Stimulated activated naive B cell treated with anti-CD40 and anti-IgM and Interleukin-4, amounts not matched to agents 10 μg/mL and 1 μg/mL and 100 μg/mL, for 72 hours (primary cell): ENCODE measurements at regions not wholly inside any gene's neighbourhood (a gene's known extent, or its start where the extent isn't known, plus 50 kb on each side); places are given as distances from the start of the nearest gene placed in this dataset.
"Not testable (repeated sequence)": the region's sequence is repeated elsewhere in the genome, so short reads cannot be mapped to it uniquely, and the experiment has no call there.

Experiments
- ATAC-seq, 2 donors: fragments of 150-1000 bp; cut with Tn5 transposase; replicated peaks; 2 replicates each; pipeline ENCODE4 v1.10.0; 2021; ENCODE audit warnings: moderate library complexity in 1 of 2
- DNase-seq: peaks from one replicate; pipeline ENCODE4 v3.0.0; 2021
- H3K27ac Mint-ChIP-seq: one replicate; pipeline ENCODE4 v1.8.0; 2022; ENCODE audit warnings: mild to moderate bottlenecking, mixed read lengths
- H3K27me3 Mint-ChIP-seq, 2 donors: one replicate each; pipeline ENCODE4 v1.8.0; 2022; ENCODE audit warnings: mixed read lengths in 2 of 2
- H3K36me3 Mint-ChIP-seq, 2 donors: one replicate each; pipeline ENCODE4 v1.8.0; 2022; ENCODE audit warnings: mixed read lengths in 2 of 2, mild to moderate bottlenecking in 1 of 2
- H3K4me1 Mint-ChIP-seq, 2 donors: one replicate each; pipeline ENCODE4 v1.8.0; 2022; ENCODE audit warnings: mixed read lengths in 2 of 2, mild to moderate bottlenecking in 1 of 2
- H3K4me3 Mint-ChIP-seq, 2 donors: one replicate each; pipeline ENCODE4 v1.8.0; 2022; ENCODE audit warnings: mild to moderate bottlenecking in 2 of 2, mixed read lengths in 2 of 2, moderate library complexity in 1 of 2
- H3K9me3 Mint-ChIP-seq, 2 donors: one replicate each; pipeline ENCODE4 v1.8.0; 2022; ENCODE audit warnings: mixed read lengths in 2 of 2, mild to moderate bottlenecking in 1 of 2

- not testable (repeated sequence) for DNase-seq, H3K4me1 Mint-ChIP-seq, H3K4me3 Mint-ChIP-seq, H3K9me3 Mint-ChIP-seq, H3K36me3 Mint-ChIP-seq, H3K27ac Mint-ChIP-seq, ATAC-seq
- H3K27me3 Mint-ChIP-seq: peaks cover 8 to 16% of the 10 kb centered on the region in 2 donors
Observed at GRCh38 chr2:91770046-91770575, 3078.6 kb downstream of the RPIA start.

GRCh38 chr2:91771604-91772003, 3080.1 kb downstream of the RPIA start:
- not testable (repeated sequence) for H3K27ac Mint-ChIP-seq, H3K36me3 Mint-ChIP-seq, H3K4me3 Mint-ChIP-seq, DNase-seq, ATAC-seq, H3K4me1 Mint-ChIP-seq, H3K9me3 Mint-ChIP-seq
- H3K27me3 Mint-ChIP-seq: peaks cover under 1 to 16% of the 10 kb centered on the region in 2 donors

DNA sequence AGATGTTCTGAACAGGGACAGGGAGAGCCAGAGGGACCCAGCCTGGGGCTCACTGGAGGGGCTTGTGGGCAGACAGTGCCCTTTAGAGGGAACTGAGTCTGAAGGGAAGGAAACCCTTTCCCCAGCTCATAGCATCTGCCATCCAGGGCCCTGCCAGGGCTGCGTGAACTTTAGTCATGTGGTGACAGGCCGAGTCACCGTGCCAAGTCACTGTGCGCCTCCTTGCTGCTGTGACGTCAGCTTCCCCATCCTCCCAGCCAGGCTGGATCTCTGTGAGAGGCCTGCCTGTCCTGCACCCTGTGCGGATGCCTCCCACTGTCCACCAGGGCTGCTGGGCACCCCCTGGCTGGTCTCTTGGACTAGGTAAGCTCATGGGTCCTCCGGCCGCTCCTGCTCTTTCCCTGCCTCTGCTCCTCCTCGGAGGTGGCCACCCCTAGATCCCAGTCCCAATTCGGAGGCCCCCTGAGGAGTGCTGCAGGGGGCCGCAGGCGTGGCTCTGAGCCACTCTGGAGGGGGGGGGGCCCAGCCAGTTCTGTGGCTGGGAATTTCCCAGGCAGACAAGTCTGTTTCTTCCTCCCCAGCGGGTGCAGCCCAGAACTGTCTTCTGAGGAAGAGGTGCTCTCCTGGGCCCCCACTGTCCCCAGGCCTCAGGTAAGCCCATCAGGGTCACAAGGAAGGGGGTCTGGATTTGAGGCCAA, 3080.9 kb downstream of the RPIA start:
- peaks cover 6 to 21% of the 10 kb centered on the region in 2 donors for H3K27me3 Mint-ChIP-seq
- H3K27ac Mint-ChIP-seq, H3K9me3 Mint-ChIP-seq, DNase-seq, H3K4me1 Mint-ChIP-seq, H3K36me3 Mint-ChIP-seq, H3K4me3 Mint-ChIP-seq: not testable (repeated sequence)
- peak in 1 of 2 donors; percentile 17 for ATAC-seq

DNA sequence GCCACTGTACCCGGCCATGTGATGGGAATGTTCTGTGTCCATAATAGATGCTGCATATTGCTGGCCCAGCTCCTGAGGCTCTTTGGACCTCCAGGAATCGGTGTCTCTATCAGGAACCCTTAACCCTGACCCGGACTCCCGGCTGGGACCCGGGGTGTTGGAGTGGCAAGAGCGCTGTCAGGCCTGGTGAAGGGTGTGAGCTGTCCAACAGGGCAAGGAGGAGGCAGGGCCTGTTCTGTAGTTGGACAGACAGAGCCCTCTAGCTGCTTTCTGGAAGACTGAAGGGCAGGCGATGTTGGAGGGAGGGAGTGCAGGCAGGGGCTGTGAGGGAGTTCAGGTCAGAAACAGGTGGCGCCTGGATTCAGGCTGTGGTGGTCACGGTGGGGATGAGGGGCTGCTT, 3082.3 kb downstream of the RPIA start:
- H3K27me3 Mint-ChIP-seq: peaks cover 11 to 29% of the 10 kb centered on the region in 2 donors
- H3K4me1 Mint-ChIP-seq, H3K4me3 Mint-ChIP-seq, DNase-seq, H3K36me3 Mint-ChIP-seq, H3K9me3 Mint-ChIP-seq, H3K27ac Mint-ChIP-seq, ATAC-seq: not testable (repeated sequence)

GRCh38 chr2:91775193-91775592, 3083.7 kb downstream of the RPIA start:
- H3K4me1 Mint-ChIP-seq, H3K9me3 Mint-ChIP-seq, H3K36me3 Mint-ChIP-seq, ATAC-seq, H3K4me3 Mint-ChIP-seq, H3K27ac Mint-ChIP-seq, DNase-seq: not testable (repeated sequence)
- peaks cover 11 to 29% of the 10 kb centered on the region in 2 donors for H3K27me3 Mint-ChIP-seq

GRCh38 chr2:91780324-91780723, 3088.9 kb downstream of the RPIA start:
- not testable (repeated sequence) for H3K9me3 Mint-ChIP-seq, ATAC-seq, H3K27ac Mint-ChIP-seq, H3K4me1 Mint-ChIP-seq, H3K36me3 Mint-ChIP-seq, H3K4me3 Mint-ChIP-seq, DNase-seq
- H3K27me3 Mint-ChIP-seq: peaks cover 19 to 32% of the 10 kb centered on the region in 2 donors

GRCh38 chr2:91809391-91809790, 3061.8 kb upstream of the TEKT4 start:
- H3K4me3 Mint-ChIP-seq, DNase-seq, H3K4me1 Mint-ChIP-seq, H3K9me3 Mint-ChIP-seq, ATAC-seq, H3K36me3 Mint-ChIP-seq, H3K27me3 Mint-ChIP-seq, H3K27ac Mint-ChIP-seq: not testable (repeated sequence)

GRCh38 chr2:91839904-91840868, 3031.0 kb upstream of the TEKT4 start:
- DNase-seq (no peak), ATAC-seq (no peak)
- no peak overlapping the region for H3K27ac Mint-ChIP-seq
- H3K4me1 Mint-ChIP-seq: peaks cover 0 to 6% of the 10 kb centered on the region in 2 donors
- H3K36me3 Mint-ChIP-seq: no peaks in the 10 kb centered on the region
- peaks cover 28 to 46% of the 10 kb centered on the region in 2 donors for H3K27me3 Mint-ChIP-seq
- H3K4me3 Mint-ChIP-seq: peak overlapping the region in 1 of 2 donors; percentile 62
- no peaks in the 10 kb centered on the region for H3K9me3 Mint-ChIP-seq

- not testable (repeated sequence) for H3K9me3 Mint-ChIP-seq, H3K4me1 Mint-ChIP-seq, DNase-seq, H3K27ac Mint-ChIP-seq, H3K36me3 Mint-ChIP-seq, ATAC-seq, H3K4me3 Mint-ChIP-seq
- peaks cover 28 to 57% of the 10 kb centered on the region in 2 donors for H3K27me3 Mint-ChIP-seq
Observed at GRCh38 chr2:91842264-91842663, 3029.0 kb upstream of the TEKT4 start.

DNA sequence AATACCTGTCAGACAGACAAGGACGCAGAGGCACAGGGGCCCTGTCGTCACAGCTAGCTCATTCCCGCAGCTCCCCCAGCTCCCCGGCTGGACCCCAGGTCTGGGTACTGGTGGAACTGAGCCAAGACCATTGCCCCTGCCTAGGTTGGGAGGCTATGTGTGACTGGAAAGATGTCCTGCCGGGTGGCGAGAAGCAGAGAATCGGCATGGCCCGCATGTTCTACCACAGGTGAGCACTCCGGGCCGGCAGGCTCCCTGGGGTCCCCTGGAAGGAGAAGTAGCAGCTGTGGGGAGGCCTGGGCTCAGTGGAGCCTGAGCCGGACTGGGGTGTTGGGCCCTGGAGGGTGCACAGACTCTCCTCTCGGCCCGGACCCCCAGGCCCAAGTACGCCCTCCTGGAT, 3028.3 kb upstream of the TEKT4 start:
- not testable (repeated sequence) for H3K27ac Mint-ChIP-seq, ATAC-seq, DNase-seq, H3K4me1 Mint-ChIP-seq, H3K9me3 Mint-ChIP-seq, H3K36me3 Mint-ChIP-seq, H3K4me3 Mint-ChIP-seq
- H3K27me3 Mint-ChIP-seq: peaks cover 32 to 62% of the 10 kb centered on the region in 2 donors

DNA sequence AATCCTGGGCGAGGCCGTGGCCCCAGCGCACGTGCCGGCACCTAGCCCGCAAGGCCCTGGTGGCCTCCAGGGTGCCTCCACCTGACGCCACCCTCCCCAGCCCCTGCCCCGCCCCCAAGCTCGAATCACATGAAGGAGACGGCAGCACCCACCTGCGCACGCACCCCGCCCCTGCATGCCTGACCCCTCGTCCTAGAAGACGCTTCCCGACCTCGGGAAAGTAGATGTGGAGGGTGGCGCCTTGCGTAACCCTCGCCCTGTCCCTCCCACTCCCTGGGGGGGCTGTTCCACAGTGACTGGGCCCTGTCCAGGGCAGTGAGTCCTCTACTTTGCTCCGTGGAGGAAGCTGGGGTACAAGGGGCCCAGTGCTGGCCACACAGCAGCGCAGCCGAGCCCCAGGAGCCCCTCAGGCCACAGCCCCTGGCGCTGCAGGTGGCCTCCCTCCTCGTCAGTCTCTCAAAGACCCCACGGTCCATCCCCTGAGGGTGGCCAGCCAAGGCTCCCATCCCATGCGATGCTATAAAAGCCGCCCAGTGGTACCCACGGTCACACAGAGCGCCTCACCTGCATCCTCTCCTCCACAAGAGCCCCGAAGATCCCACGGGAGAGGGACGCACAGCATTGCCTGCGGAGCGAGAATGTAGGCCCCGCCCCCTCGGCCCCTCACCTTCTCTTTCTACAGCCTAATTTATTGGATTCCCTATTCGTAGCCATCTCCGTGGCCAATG, 3027.3 kb upstream of the TEKT4 start:
- not testable (repeated sequence) for H3K4me3 Mint-ChIP-seq, DNase-seq, H3K27ac Mint-ChIP-seq, H3K4me1 Mint-ChIP-seq, ATAC-seq, H3K9me3 Mint-ChIP-seq, H3K36me3 Mint-ChIP-seq
- H3K27me3 Mint-ChIP-seq: peaks cover 32 to 62% of the 10 kb centered on the region in 2 donors

GRCh38 chr2:91844451-91844825, 3026.8 kb upstream of the TEKT4 start:
- not testable (repeated sequence) for H3K27ac Mint-ChIP-seq, H3K36me3 Mint-ChIP-seq, H3K4me3 Mint-ChIP-seq, H3K9me3 Mint-ChIP-seq, DNase-seq, ATAC-seq, H3K4me1 Mint-ChIP-seq
- H3K27me3 Mint-ChIP-seq: peaks cover 32 to 62% of the 10 kb centered on the region in 2 donors

GRCh38 chr2:91846388-91846787, 3024.8 kb upstream of the TEKT4 start:
- H3K27me3 Mint-ChIP-seq: peaks cover 25 to 58% of the 10 kb centered on the region in 2 donors
- DNase-seq, H3K4me3 Mint-ChIP-seq, H3K4me1 Mint-ChIP-seq, ATAC-seq, H3K36me3 Mint-ChIP-seq, H3K27ac Mint-ChIP-seq, H3K9me3 Mint-ChIP-seq: not testable (repeated sequence)
